ENCODE measurements at regions not wholly inside any gene's neighbourhood (a gene's known extent, or its start where the extent isn't known, plus 50 kb on each side); places are given as distances from the start of the nearest gene placed in this dataset.

DNA sequence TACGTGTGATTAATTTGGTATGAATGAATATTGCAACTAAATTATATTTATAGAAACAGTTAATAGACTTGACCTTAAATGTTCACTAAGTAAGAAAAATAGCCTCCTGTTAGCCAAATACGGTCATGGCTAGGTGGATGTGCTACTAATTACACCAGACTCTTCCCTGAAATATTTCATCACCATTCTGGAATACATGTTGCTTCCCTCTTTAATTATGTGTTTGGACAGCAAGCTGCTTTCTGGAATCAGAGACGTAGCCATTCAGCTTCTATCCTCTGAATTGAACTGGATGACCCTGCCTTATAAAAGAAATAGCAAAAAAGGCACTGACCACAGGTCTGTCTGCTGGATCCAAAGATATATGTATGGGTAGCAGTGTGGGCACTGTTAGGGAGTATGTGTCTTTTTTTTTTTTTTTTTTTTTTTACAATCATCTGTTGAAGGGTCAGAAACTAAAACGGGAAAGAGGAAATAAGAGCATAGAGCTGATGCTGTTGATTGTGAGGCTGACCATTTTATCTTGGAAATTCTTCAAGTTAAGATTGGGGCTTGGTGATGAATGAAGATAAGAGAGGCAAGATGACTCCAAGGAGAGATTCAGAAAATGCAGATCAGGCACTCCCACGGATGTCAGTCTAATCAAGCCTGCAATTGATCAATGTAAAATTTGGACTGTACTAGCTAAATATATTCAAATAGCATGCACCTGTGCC, 283.2 kb upstream of the HSF2 start:
- DNase-seq (ENCODE audit: low read depth, low spot score) = no peak
- in situ Hi-C loops (cut with HindIII; ENCODE audit: low pct_unique_long_range_greater_than_20kb, low sequenced_read_pairs) = no loop called here

DNA sequence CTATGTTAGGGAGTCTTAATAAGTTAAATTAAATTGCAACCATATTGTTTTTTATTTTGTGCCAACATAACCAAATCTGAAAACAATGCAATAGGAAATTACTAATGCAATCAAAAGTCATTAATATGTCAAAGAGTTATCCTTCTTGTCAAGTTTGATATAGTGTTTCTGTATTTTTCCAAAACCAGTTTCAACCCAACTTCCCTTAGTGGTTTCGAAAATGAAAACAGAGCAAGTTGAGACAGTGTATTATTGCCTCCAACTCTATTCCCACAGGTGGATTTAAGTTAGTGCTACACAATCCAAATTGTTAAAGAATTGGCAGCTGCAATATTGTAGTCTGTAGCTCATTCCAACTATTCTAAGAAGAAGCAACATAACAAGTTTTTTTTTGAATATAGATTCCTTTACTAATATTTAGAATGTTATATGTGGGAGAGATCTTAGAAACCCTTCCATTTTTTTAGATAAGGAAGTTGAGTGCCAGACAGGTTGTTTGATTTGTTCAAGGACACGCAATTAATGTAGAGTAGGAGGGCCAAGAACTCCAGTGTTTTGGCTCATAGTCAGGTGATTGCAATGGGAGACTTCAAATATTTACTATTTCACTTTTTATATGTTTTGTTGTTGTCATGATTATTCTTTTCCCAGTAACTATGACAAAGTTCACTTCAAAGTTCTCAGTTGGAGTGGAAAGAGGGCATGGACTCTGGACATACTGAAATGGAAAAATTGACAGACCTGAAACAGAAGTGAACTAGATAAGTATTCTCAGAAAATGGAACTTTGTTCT, 282.4 kb upstream of the HSF2 start:
- in situ Hi-C loops (cut with HindIII; ENCODE audit: low pct_unique_long_range_greater_than_20kb, low sequenced_read_pairs) = no loop called here
- no peak for DNase-seq (ENCODE audit: low read depth, low spot score)

DNA sequence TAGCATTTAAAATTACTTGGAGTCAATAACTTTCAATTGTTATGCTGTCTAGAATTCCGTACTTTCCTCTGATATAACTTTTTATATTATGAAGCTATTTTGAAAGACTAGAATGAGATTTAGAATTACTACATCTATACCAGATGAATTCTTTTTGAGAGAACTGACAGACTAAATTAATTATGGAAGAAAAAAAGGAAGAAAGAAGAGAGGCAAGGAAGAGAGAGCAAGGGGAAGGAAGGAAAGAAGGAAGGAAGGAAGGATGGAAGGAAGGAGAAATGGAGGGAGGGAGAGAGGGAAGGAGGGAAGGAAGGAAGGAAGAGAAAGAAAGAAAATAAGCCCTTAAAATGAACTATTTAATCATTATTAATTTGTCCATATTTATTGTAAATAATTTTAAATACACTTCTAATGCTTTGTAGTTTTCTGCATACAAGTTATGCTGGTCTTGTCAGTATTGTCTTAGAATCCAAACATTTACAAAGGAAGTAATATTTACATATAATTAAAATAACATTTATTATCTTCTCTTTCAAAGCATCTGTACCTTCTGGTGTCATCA, 280.4 kb upstream of the HSF2 start:
- in situ Hi-C loops (cut with HindIII; ENCODE audit: low pct_unique_long_range_greater_than_20kb, low sequenced_read_pairs) = no loop called here
- DNase-seq (ENCODE audit: low read depth, low spot score) = no peak

DNA sequence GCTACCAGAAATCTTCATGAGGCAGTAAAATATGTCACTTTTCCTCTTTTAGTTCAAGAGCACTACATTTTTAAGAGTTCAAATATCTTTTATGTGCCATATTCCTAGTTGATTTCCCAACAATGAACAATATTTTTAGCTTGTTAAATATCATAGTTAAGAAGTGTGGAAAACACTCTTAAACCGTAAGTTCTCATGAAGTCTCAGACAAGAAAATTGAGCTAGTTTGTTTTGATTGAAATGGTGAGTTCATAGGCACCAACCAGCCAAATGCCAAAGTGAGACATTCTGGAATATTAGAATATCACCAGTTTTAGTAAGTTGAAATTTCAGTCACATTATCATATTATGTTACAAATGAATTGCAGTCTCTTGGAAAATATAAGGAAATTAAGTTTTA, 277.2 kb upstream of the HSF2 start:
- DNase-seq (ENCODE audit: low read depth, low spot score) = no peak
- in situ Hi-C loops (cut with HindIII; ENCODE audit: low pct_unique_long_range_greater_than_20kb, low sequenced_read_pairs) = no loop called here

DNA sequence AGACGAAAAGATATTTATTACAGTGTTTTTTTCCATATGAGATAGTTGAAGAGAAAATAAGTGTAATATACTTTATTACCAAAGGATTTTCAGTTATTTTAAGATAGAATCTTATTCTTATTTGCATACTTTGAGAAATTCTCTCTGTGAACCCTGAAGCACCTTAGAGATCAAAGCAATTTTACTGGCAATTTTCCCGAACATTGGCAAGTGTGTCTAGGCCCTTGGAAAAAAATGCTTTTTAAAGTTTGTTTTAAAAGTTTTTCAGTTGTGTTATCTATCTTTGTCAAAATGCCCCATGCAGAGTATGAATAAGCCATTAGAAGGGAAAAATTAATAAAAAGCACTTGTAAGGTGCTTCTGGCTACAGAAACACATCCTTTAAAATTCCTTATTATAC, 276.8 kb upstream of the HSF2 start:
- DNase-seq (ENCODE audit: low read depth, low spot score) = no peak
- in situ Hi-C loops (cut with HindIII; ENCODE audit: low pct_unique_long_range_greater_than_20kb, low sequenced_read_pairs) = no loop called here

DNA sequence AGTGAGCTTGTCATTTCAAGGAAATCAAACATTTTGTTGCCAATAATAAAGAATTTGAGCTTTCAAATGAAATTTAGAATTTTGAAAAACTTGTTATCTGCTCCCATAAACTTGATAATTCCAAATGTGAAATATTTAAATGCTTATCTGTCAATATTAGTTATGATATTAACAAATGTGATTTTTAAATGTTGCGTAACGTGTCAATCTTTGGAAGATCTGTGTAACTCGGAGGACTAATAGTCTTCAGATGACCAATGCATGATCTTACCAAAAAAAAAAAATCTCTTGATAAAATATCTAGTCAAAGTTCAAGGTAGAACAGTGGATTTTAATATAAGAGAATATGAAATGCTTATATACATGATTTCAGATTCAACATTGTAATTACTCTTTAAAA, 274.5 kb upstream of the HSF2 start:
- DNase-seq (ENCODE audit: low read depth, low spot score) = no peak
- in situ Hi-C loops (cut with HindIII; ENCODE audit: low pct_unique_long_range_greater_than_20kb, low sequenced_read_pairs) = no loop called here

DNA sequence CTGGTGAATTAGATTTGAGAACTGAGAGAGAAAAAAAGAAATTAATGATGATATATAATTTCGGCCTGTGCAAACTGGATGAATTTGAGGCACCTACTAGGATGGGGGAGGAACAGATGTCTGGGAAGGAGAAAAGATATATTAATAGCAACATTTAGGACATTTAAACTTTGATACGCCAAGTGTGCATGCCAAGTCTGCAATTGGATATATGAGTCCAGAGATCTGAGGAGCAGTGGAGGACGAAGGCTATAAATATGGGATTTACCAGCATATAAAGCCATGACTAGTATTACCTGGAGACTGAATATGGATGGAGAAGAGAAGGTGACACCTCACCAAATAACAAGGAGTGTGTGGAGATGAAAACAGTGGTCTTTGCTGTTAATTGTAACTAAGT, 272.6 kb upstream of the HSF2 start:
- DNase-seq (ENCODE audit: low read depth, low spot score) = no peak
- in situ Hi-C loops (cut with HindIII; ENCODE audit: low pct_unique_long_range_greater_than_20kb, low sequenced_read_pairs) = no loop called here

DNA sequence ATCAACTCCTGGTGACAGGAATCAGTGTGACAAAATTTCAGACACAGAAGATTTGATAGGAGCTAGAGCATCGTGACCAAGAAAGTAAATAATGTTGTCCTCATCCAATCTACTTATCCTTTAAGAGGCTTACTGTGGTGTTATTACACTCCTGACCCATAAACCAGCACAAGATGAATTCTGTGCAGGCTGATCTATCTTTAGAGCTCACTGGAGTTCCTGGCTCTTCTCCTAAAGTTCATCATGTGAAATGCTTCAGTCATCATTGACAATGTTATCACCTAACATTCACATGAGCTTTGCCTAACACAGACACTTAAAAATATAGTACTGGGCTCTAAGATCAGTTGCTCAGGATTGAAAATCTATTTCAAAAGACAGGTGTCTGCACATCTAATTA, 271.0 kb upstream of the HSF2 start:
- no peak for DNase-seq (ENCODE audit: low read depth, low spot score)
- in situ Hi-C loops (cut with HindIII; ENCODE audit: low pct_unique_long_range_greater_than_20kb, low sequenced_read_pairs) = no loop called here

DNA sequence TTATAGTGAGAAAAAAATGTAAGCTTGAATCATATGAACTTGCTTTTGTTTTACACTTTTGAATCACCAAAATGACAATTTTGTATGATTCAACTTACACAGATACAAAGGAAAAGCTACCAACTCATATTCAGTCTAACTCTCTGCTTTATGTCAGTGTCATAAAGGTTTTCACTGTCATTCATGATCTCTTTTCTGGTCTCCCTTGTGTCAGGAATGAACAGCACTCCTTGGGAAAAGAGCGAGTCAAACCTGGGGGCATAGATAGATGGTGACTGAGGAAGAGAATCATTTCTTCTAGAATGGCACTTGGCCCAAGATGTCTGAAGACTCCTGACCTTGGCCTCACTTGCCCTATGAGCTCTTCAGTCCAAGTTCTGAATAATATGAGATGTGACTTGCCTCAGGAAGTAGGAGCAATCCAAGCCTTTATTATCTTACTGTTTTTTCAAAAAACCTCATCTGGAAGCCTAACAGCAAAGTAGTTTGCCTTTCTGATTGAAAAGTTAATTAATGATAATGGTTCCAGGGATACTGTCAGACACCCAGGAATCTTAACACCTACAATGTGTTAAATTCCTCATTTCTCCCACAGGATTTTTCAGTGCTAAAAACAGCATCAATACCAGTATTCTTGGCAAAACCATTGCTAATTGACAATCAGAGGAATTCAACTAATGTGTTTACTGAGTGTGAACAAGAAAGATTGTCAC, 270.0 kb upstream of the HSF2 start:
- DNase-seq (ENCODE audit: low read depth, low spot score) = no peak
- in situ Hi-C loops (cut with HindIII; ENCODE audit: low pct_unique_long_range_greater_than_20kb, low sequenced_read_pairs) = no loop called here

DNA sequence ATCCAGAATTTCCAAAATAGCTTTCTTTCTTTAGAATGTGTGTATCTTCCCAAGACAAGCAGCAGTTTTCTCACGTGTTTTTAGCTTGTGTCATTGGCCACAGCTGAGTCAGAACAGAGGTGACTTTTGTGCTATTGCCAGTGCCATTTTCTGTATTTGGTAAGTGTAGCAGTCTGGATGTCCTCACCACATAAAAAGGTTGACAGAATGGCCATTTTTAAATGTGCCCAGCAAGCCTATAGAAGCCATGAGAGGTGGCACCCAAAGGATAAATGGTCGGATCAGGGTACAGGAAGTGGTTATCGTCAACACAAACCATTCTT, 269.5 kb upstream of the HSF2 start:
- no peak for DNase-seq (ENCODE audit: low read depth, low spot score)
- in situ Hi-C loops (cut with HindIII; ENCODE audit: low pct_unique_long_range_greater_than_20kb, low sequenced_read_pairs) = no loop called here

DNA sequence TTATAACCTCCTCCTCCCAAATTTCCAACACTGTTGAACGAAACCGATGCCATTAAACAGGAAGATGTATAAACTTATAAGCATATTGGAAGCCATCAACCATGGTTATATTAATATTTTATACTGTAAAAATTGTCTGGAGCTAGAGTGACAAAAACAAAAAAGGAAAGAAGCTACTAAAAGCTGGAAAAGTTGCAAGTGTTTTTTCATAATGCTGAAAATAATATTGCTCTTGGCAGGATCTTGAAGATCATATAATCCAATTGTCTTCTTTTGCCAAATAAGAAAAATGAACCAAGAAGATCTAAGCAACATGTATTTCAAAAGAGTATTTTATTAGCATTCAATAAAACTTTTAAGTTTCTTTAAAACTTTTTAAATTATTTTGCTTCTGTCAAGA, 268.9 kb upstream of the HSF2 start:
- in situ Hi-C loops (cut with HindIII; ENCODE audit: low pct_unique_long_range_greater_than_20kb, low sequenced_read_pairs) = no loop called here
- DNase-seq (ENCODE audit: low read depth, low spot score) = no peak

DNA sequence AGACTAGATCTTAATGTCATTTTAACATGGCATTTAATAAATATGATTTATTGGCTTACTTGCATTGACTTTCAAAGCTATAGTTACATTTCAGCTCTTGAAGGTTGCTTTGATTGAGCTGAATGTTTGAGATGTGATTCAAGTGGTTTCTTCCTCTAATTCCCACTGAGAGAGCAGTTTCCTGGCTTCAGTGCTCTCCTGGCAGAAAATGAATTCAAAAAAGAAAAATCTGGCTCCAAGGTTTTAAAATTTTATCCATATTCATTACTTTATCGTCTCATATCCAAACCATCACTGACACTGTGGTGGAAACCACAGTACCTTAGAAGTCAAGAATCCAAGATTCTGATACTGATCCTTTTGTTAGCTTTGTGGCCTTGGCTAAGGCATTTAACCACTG, 263.1 kb upstream of the HSF2 start:
- in situ Hi-C loops (cut with HindIII; ENCODE audit: low pct_unique_long_range_greater_than_20kb, low sequenced_read_pairs) = no loop called here
- DNase-seq (ENCODE audit: low read depth, low spot score) = no peak

DNA sequence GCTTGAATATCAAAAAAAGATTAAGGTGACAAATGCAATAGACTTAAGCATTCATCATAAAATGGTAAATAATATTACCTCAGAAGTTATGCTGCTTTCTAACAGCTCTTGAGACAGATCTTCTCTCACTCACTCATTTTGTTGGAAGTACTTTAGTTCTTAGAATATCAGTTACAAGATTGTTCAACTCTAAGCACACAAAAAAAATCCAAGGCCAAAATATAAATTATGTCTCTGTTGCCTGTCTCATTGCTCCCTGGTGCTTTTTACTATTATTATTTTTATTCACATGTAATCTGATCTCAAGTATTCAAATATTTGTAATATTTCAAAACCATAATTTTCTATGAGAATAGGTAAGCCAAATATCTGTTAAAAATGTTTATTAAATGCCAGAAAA, 259.4 kb upstream of the HSF2 start:
- DNase-seq (ENCODE audit: low read depth, low spot score) = no peak
- in situ Hi-C loops (cut with HindIII; ENCODE audit: low pct_unique_long_range_greater_than_20kb, low sequenced_read_pairs) = no loop called here

DNA sequence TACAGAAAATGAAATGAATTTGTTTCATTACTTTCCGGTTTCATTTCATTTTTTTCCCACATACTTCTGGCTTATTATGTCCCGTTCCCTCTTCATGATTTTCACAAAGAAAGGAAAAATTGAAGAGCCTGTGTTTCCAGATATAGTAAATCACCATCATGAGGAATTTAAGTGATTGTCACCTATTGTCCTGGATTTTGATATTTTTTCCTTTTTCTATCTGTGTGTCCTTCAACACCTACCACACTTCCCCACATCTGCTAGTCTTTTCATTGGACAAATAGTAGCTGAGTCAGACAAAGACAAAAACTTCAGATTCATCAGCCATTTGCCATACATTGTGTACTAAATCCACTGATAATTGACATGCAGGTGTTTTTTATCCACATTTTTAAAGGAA, 258.2 kb upstream of the HSF2 start:
- in situ Hi-C loops (cut with HindIII; ENCODE audit: low pct_unique_long_range_greater_than_20kb, low sequenced_read_pairs) = no loop called here
- no peak for DNase-seq (ENCODE audit: low read depth, low spot score)

DNA sequence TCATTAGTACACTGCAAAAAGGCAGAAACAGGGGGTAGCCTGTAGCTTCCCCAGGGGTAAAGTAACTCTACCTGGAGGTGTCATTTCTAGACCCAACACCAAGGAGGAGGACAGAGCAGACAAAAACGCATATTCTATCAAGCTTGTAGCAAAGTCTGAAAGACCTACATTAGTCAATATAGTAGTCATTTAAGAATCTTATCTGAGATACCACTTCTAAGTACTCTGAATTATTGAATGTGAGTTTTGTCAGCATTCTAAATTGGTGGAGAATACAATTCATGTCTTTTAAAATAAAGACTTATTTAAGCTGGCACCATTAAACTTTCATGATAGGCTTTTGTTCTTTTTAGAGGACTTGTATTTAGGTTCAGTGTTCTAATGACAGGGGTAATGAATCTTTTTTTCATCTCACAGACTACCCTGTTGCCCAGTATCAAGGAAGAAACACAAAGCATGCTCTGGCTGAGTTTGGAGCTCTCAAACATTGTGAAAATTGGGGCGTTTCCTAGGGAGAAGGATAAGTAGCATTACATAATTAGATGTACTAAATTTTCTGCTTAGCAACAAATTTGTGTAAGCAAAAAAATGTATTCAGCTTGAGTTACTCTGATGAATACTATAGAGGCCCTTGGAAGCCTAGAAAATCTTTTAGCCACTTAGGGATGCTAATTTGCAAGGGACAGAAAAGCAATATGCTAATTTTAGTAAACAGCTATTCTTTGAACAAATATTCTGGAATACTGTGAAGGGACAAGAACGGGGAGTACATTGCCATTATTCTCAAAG, 255.4 kb upstream of the HSF2 start:
- in situ Hi-C loops (cut with HindIII; ENCODE audit: low pct_unique_long_range_greater_than_20kb, low sequenced_read_pairs) = no loop called here
- no peak for DNase-seq (ENCODE audit: low read depth, low spot score)

DNA sequence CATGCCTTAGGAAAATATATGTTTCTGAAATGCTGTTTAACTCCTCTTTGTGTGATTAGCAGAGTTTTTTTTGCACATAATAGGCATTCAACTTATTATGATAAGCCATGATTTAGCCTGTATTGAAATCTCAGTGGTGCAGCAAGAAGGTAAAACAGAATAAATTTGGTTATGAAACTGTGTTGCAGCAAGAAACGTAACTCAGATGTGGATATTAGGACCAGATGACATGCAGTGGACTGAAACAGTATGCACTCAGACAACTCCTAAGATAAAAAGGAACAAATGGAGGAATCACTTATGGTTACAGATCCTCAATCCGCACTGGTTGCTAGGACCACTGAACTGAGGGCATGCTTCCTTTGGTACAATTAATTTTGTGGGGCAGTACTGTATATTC, 254.2 kb upstream of the HSF2 start:
- in situ Hi-C loops (cut with HindIII; ENCODE audit: low pct_unique_long_range_greater_than_20kb, low sequenced_read_pairs) = no loop called here
- DNase-seq (ENCODE audit: low read depth, low spot score) = no peak

DNA sequence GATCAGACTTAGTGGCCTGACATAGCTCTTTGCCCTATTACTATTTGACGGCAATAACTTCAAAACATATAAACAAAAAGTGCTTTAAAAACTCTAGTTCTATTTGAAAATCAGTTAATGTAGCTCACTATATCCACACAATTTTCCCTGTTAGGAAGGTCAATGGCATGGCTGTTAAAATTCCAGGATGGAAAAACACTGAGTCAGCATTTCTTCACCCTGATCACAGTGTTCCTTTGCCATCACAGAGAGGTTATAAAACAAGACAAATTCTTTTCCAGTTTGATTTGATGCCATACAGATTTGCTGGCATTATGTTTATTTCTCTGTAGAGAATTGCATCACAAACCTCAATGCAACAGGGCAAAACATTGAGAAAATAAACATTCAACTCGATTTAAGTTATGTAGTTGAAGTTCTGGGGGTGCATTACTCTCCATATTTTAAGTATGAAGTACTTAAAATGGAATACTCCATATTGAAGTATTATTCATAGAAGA, 253.7 kb upstream of the HSF2 start:
- DNase-seq (ENCODE audit: low read depth, low spot score) = no peak
- in situ Hi-C loops (cut with HindIII; ENCODE audit: low pct_unique_long_range_greater_than_20kb, low sequenced_read_pairs) = no loop called here

DNA sequence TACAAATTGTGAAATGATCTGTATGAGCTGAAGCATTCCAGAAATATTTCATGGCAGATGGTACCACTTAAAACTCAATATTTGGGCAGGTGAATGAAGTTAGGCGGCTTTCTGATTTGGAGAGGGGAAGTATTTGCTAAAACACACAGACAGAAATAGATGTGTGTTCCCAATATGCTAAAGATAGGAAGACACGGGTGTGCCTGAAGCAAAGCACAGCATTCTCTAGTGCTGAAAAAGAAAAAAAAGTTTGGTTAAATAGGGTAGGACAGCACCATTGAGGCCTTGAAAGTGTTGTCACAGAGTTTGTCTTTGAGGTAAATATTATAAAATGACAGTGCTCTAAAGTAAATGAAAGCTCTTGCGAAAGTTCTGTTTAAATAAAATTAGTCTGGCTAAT, 252.2 kb upstream of the HSF2 start:
- DNase-seq (ENCODE audit: low read depth, low spot score) = no peak
- in situ Hi-C loops (cut with HindIII; ENCODE audit: low pct_unique_long_range_greater_than_20kb, low sequenced_read_pairs) = no loop called here
